CD14-positive monocyte (primary cell): ENCODE measurements at regions not wholly inside any gene's neighbourhood (a gene's known extent, or its start where the extent isn't known, plus 50 kb on each side); places are given as distances from the start of the nearest gene placed in this dataset.

Experiments
- DNase-seq, 3 donors: peaks; one replicate each; pipeline ENCODE4 v3.0.0-alpha.2; 2011 to 2022
- H2AFZ ChIP-seq: 2 replicates; pipeline ENCODE4 v1.6.0; 2012; ENCODE audit warnings: mild to moderate bottlenecking, low read depth, low read length, inconsistent platforms; ENCODE audit not compliant: insufficient read depth, poor library complexity, severe bottlenecking
- H3K27ac ChIP-seq, 2 donors: 1 replicate in 1 of 2; 2 replicates in 1 of 2; pipeline ENCODE4 v1.5.1; 2012 to 2013; ENCODE audit warnings: low read length in 2 of 2, control low read depth in 1 of 2, inconsistent platforms in 1 of 2, low read depth in 1 of 2, mild to moderate bottlenecking in 1 of 2
- H3K27me3 ChIP-seq, 2 donors: one replicate each; pipeline versions ENCODE4 v1.6.0 to v1.6.1; 2011 to 2013; ENCODE audit warnings: low read length in 2 of 2; ENCODE audit not compliant: control insufficient read depth in 2 of 2, insufficient read depth in 2 of 2
- H3K36me3 ChIP-seq, 2 donors: replicated peaks in 1 of 2; 1 replicate in 1 of 2; 2 replicates in 1 of 2; pipeline versions ENCODE4 v1.5.1 to v1.6.1; 2012 to 2013; ENCODE audit warnings: low read length in 2 of 2, control low read depth in 1 of 2, inconsistent platforms in 1 of 2, mild to moderate bottlenecking in 1 of 2; ENCODE audit not compliant: insufficient read depth in 2 of 2, control insufficient read depth in 1 of 2
- H3K4me1 ChIP-seq, 2 donors: 1 replicate in 1 of 2; 2 replicates in 1 of 2; pipeline versions ENCODE4 v1.5.1 to v1.6.1; 2012 to 2013; ENCODE audit warnings: low read length in 2 of 2, control low read depth in 1 of 2, inconsistent platforms in 1 of 2, mild to moderate bottlenecking in 1 of 2, moderate library complexity in 1 of 2; ENCODE audit not compliant: insufficient read depth in 2 of 2, control insufficient read depth in 1 of 2
- H3K4me2 ChIP-seq: replicated peaks from 2 replicates; pipeline ENCODE3; 2012; ENCODE audit warnings: low read length, moderate library complexity, mild to moderate bottlenecking; ENCODE audit not compliant: poor library complexity, severe bottlenecking; ENCODE audit errors: extremely low read depth
- H3K4me3 ChIP-seq, 3 experiments: fragments of 200-600 bp in 1 of 3; sonication (generic) in 1 of 3; replicated peaks in 1 of 3; 1 replicate in 2 of 3; 2 replicates in 1 of 3; pipeline ENCODE4 v1.5.1; 2011 to 2013; ENCODE audit warnings: low read length in 3 of 3, mild to moderate bottlenecking in 3 of 3, control low read depth in 2 of 3, low read depth in 2 of 3, inconsistent platforms in 1 of 3, moderate library complexity in 1 of 3
- H3K79me2 ChIP-seq: 2 replicates; pipeline ENCODE4 v1.6.0; 2012; ENCODE audit warnings: mild to moderate bottlenecking, control low read depth, inconsistent platforms, low read length, moderate library complexity; ENCODE audit not compliant: insufficient read depth
- H3K9ac ChIP-seq: 2 replicates; pipeline ENCODE4 v1.6.0; 2017; ENCODE audit warnings: low read length, mild to moderate bottlenecking; ENCODE audit not compliant: insufficient read depth, poor library complexity, severe bottlenecking
- H3K9me3 ChIP-seq, 2 donors: replicated peaks in 1 of 2; 1 replicate in 1 of 2; 2 replicates in 1 of 2; pipeline versions ENCODE4 v1.5.1 to v1.6.1; 2012 to 2013; ENCODE audit warnings: low read length in 2 of 2, control low read depth in 1 of 2; ENCODE audit not compliant: control insufficient read depth in 1 of 2, insufficient read depth in 1 of 2
- H4K20me1 ChIP-seq: 2 replicates; pipeline ENCODE4 v1.6.0; 2012; ENCODE audit warnings: mild to moderate bottlenecking, low read length, control low read depth, moderate library complexity; ENCODE audit not compliant: insufficient read depth
- H3K27ac Mint-ChIP-seq, 7 donors: one replicate each; pipeline ENCODE4 v1.8.0; 2020; ENCODE audit warnings: mild to moderate bottlenecking in 7 of 7, mixed read lengths in 7 of 7, moderate library complexity in 6 of 7, inconsistent platforms in 2 of 7
- H3K27me3 Mint-ChIP-seq, 3 donors: one replicate each; pipeline ENCODE4 v1.8.0; 2021 to 2022; ENCODE audit warnings: low read depth in 3 of 3, mild to moderate bottlenecking in 3 of 3, mixed read lengths in 3 of 3, moderate library complexity in 3 of 3, inconsistent platforms in 1 of 3
- H3K36me3 Mint-ChIP-seq, 2 donors: one replicate each; pipeline ENCODE4 v1.8.0; 2020; ENCODE audit warnings: mixed read lengths in 2 of 2, inconsistent platforms in 1 of 2, mild to moderate bottlenecking in 1 of 2
- H3K4me1 Mint-ChIP-seq: one replicate; pipeline ENCODE4 v1.8.0; 2020; ENCODE audit warnings: mild to moderate bottlenecking, mixed read lengths
- H3K4me3 Mint-ChIP-seq, 2 donors: one replicate each; pipeline ENCODE4 v1.8.0; 2020; ENCODE audit warnings: mild to moderate bottlenecking in 2 of 2, mixed read lengths in 2 of 2, moderate library complexity in 1 of 2
- H3K9me3 Mint-ChIP-seq, 7 donors: one replicate each; pipeline ENCODE4 v1.8.0; 2020 to 2022; ENCODE audit warnings: mixed read lengths in 7 of 7, mild to moderate bottlenecking in 6 of 7, moderate library complexity in 6 of 7, inconsistent platforms in 2 of 7
- WGBS: methylation state at CpG from one replicate; pipeline ENCODE4 v1.1.5; 2013; ENCODE audit warnings: missing lambda C conversion rate; ENCODE audit not compliant: insufficient coverage; 5-methylcytosine and 5-hydroxymethylcytosine counted together
- intact Hi-C, 2 donors: fragments of 100-400 bp; cut with micrococcal nuclease; formaldehyde crosslinking; loops; one replicate each; pipeline versions ENCODE4 v1.15.0 to v1.15.1; 2023
- TF ChIP-seq, protein P1 (sequence below): fragments of 200-600 bp; IDR thresholded peaks from one replicate; pipeline ENCODE4 v1.8.0; 2022; ENCODE audit warnings: antibody characterized with exemption, mild to moderate bottlenecking

DNA sequence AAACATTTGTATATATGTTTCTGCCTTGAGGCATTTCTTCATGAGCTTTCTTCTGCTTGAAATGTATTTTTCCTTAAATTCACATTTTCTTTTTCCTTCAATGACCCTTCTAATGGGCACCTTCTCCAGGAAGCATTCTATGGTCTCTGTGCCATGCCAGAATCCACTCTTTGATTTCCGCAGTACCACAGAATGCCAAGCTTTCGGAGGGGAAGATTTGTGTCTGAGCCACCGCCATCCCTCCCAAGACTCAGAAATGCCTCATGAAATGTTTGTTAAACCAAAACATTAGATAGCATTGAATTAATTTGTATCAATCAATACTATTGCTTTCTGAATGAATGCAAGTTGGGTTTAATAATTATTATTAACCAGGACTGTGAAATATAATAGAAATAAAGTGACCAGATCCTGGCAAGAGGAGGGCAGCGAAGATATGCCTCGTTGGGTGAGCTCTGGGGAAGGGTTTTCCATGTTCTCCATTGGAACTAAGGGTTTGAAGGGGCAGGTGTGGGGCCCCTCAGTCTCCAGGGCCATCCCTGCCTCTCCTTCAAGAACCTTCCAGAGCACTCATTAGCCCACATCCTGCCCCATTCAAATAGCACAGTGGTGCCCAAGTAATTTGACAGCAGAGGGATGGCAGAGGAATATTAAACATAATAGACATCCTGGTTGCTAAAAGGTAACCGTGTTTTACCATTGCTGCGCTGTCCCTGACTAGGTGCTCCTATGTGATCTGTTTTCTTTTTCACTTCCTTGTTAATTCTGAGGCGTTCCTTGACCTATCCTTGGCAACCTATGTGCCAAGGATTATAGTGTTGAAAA lies 189.6 kb downstream of the MYCN start:
- H3K4me3 Mint-ChIP-seq: no peak overlapping the region
- H4K20me1 ChIP-seq: no peaks in the 10 kb centered on the region
- H3K27ac ChIP-seq: no peak overlapping the region
- intact Hi-C loops: no loop called here
- no peak for DNase-seq
- 100% methylated on average over 3 of the region's 8 CpGs for WGBS
- peaks cover 0 to 2% (median 0%) of the 10 kb centered on the region in 3 donors for H3K27me3 Mint-ChIP-seq
- no peaks in the 10 kb centered on the region for H3K4me1 ChIP-seq
- no peak overlapping the region for H3K4me3 ChIP-seq
- H3K9me3 Mint-ChIP-seq: peaks cover 0 to 8% (median 4%) of the 10 kb centered on the region in 7 donors
- no peaks in the 10 kb centered on the region for H3K4me1 Mint-ChIP-seq
- H3K4me2 ChIP-seq: no peak overlapping the region
- H3K9ac ChIP-seq: no peak overlapping the region
- no peaks in the 10 kb centered on the region for H3K36me3 ChIP-seq
- H3K9me3 ChIP-seq: no peaks in the 10 kb centered on the region
- no peaks in the 10 kb centered on the region for H3K36me3 Mint-ChIP-seq
- no peak overlapping the region for H3K27ac Mint-ChIP-seq
- no peaks in the 10 kb centered on the region for H3K79me2 ChIP-seq
- H2AFZ ChIP-seq: no peak overlapping the region
- TF ChIP-seq, protein P1, sequence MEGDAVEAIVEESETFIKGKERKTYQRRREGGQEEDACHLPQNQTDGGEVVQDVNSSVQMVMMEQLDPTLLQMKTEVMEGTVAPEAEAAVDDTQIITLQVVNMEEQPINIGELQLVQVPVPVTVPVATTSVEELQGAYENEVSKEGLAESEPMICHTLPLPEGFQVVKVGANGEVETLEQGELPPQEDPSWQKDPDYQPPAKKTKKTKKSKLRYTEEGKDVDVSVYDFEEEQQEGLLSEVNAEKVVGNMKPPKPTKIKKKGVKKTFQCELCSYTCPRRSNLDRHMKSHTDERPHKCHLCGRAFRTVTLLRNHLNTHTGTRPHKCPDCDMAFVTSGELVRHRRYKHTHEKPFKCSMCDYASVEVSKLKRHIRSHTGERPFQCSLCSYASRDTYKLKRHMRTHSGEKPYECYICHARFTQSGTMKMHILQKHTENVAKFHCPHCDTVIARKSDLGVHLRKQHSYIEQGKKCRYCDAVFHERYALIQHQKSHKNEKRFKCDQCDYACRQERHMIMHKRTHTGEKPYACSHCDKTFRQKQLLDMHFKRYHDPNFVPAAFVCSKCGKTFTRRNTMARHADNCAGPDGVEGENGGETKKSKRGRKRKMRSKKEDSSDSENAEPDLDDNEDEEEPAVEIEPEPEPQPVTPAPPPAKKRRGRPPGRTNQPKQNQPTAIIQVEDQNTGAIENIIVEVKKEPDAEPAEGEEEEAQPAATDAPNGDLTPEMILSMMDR: no peak
- no peaks in the 10 kb centered on the region for H3K27me3 ChIP-seq

DNA sequence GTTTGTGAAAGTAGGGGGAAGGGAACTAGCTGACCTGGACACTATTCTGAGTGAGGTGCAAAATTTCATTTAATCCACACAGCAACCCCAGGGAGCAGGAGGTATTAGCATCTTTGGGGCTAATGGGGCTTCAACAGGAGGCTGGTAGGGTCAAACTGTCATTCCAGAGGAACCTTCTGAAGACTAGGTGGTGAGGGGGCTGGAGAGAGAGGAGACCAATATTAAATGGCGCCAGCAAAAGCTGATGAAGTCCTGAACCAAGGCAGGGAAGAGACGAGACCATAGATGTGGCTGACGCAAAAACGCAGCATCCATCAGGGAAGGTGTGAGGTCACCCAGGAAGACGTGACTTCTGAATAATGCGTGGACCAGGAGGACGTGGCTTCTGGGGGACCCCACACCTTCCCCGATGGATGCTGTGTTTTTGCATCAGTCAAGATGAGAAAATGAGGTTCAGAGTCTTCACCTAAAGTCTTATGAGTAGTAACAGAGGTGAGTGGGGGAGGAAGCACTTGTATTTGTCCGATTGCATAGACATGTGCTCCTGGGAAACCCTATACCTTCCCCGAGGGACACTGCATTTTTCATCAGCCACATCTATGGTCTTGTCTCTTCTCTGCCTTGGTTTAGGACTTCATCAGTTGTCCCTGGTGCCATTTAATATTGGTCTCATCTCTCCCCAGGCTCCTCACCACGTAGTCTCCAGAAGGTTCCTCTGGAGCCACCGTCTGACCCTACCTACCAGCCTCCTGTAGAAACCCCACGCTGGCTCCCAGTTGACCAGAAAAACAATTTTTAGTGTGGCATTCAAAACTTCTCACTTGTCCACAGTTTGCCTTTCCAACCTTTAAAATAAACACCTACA lies 188.6 kb downstream of the MYCN start:
- Histone ChIP-seq H3K36me3 (no peaks in the 10 kb centered on the region), H3K4me3 (no peak overlapping the region), H3K9ac (no peak overlapping the region), H2AFZ (no peak overlapping the region), H3K79me2 (no peaks in the 10 kb centered on the region), H3K27ac (no peak overlapping the region), H3K4me1 (no peaks in the 10 kb centered on the region), H3K4me2 (no peak overlapping the region), H4K20me1 (no peaks in the 10 kb centered on the region), H3K27me3 (no peaks in the 10 kb centered on the region), H3K9me3 (no peaks in the 10 kb centered on the region)
- Mint-ChIP-seq H3K36me3 (no peaks in the 10 kb centered on the region), H3K4me3 (no peak overlapping the region), H3K27me3 (peaks cover 0 to 4% (median 0%) of the 10 kb centered on the region in 3 donors), H3K9me3 (peaks cover 0 to 8% (median 4%) of the 10 kb centered on the region in 7 donors), H3K4me1 (no peaks in the 10 kb centered on the region), H3K27ac (no peak overlapping the region)
- WGBS: 84% methylated on average over 12 of the region's 13 CpGs
- intact Hi-C loops: no loop called here
- TF ChIP-seq, protein P1: no peak
- DNase-seq: no peak
